Hepatocyte (in vitro differentiated cells): ENCODE measurements at regions not wholly inside any gene's neighbourhood (a gene's known extent, or its start where the extent isn't known, plus 50 kb on each side); places are given as distances from the start of the nearest gene placed in this dataset.

Experiments
- DNase-seq: peaks from one replicate; pipeline ENCODE4 v3.0.0-alpha.2; 2016; ENCODE audit warnings: low spot score
- H2AFZ ChIP-seq: fragments of 200-600 bp; sonication (generic); 2 replicates; pipeline ENCODE4 v1.6.0; 2016; ENCODE audit warnings: antibody characterized with exemption, mild to moderate bottlenecking
- H3K27ac ChIP-seq: fragments of 200-600 bp; sonication (generic); 2 replicates; pipeline ENCODE4 v1.5.1; 2016; ENCODE audit warnings: mild to moderate bottlenecking
- H3K27me3 ChIP-seq: fragments of 200-600 bp; sonication (generic); 2 replicates; pipeline ENCODE4 v1.6.1; 2016
- H3K36me3 ChIP-seq: fragments of 200-600 bp; sonication (generic); replicated peaks from 2 replicates; pipeline ENCODE4 v1.5.1; 2016; ENCODE audit warnings: low read depth; ENCODE audit not compliant: insufficient read depth
- H3K4me1 ChIP-seq: fragments of 200-600 bp; sonication (generic); 2 replicates; pipeline ENCODE4 v1.5.1; 2016; ENCODE audit warnings: mild to moderate bottlenecking, moderate library complexity; ENCODE audit not compliant: insufficient read depth
- H3K4me2 ChIP-seq: fragments of 200-600 bp; sonication (generic); 2 replicates; pipeline ENCODE4 v1.6.0; 2016
- H3K4me3 ChIP-seq: fragments of 200-600 bp; sonication (generic); 2 replicates; pipeline ENCODE4 v1.5.1; 2016; ENCODE audit warnings: mild to moderate bottlenecking
- H3K79me2 ChIP-seq: fragments of 200-600 bp; sonication (generic); 2 replicates; pipeline ENCODE4 v1.6.0; 2017; ENCODE audit warnings: mild to moderate bottlenecking
- H3K9me2 ChIP-seq: fragments of 200-600 bp; sonication (generic); replicated peaks from 2 replicates; pipeline ENCODE4 v1.6.0; 2017; ENCODE audit warnings: mild to moderate bottlenecking; ENCODE audit not compliant: insufficient read depth
- H3K9me3 ChIP-seq: fragments of 200-600 bp; sonication (generic); 2 replicates; pipeline ENCODE4 v1.5.1; 2016; ENCODE audit warnings: low read depth, mild to moderate bottlenecking
- H4K20me1 ChIP-seq: fragments of 200-600 bp; sonication (generic); 2 replicates; pipeline ENCODE4 v1.6.0; 2016; ENCODE audit warnings: mild to moderate bottlenecking; ENCODE audit not compliant: insufficient read depth, poor library complexity, severe bottlenecking
- EZH2 ChIP-seq: fragments of 200-600 bp; sonication (generic); IDR thresholded peaks from 2 replicates; pipeline ENCODE4 v1.6.1; 2016; ENCODE audit warnings: antibody characterized with exemption, mild to moderate bottlenecking, borderline replicate concordance
- EZH2phosphoT487 ChIP-seq: fragments of 200-600 bp; sonication (generic); IDR thresholded peaks from one replicate; pipeline ENCODE4 v1.6.1; 2018; ENCODE audit warnings: antibody characterized with exemption, mild to moderate bottlenecking, low read depth, moderate library complexity; ENCODE audit not compliant: unreplicated experiment, severe bottlenecking
- WGBS: methylation state at CpG from one replicate; pipeline ENCODE4 v1.1.6; 2016; ENCODE audit warnings: low lambda C conversion rate; ENCODE audit errors: missing lambda C conversion rate; 5-methylcytosine and 5-hydroxymethylcytosine counted together
- TF ChIP-seq, protein P1 (sequence below): fragments of 200-600 bp; sonication (generic); IDR thresholded peaks from 2 replicates; pipeline ENCODE4 v1.5.1; 2016; ENCODE audit warnings: antibody characterized with exemption, mild to moderate bottlenecking; ENCODE audit not compliant: poor library complexity

DNA sequence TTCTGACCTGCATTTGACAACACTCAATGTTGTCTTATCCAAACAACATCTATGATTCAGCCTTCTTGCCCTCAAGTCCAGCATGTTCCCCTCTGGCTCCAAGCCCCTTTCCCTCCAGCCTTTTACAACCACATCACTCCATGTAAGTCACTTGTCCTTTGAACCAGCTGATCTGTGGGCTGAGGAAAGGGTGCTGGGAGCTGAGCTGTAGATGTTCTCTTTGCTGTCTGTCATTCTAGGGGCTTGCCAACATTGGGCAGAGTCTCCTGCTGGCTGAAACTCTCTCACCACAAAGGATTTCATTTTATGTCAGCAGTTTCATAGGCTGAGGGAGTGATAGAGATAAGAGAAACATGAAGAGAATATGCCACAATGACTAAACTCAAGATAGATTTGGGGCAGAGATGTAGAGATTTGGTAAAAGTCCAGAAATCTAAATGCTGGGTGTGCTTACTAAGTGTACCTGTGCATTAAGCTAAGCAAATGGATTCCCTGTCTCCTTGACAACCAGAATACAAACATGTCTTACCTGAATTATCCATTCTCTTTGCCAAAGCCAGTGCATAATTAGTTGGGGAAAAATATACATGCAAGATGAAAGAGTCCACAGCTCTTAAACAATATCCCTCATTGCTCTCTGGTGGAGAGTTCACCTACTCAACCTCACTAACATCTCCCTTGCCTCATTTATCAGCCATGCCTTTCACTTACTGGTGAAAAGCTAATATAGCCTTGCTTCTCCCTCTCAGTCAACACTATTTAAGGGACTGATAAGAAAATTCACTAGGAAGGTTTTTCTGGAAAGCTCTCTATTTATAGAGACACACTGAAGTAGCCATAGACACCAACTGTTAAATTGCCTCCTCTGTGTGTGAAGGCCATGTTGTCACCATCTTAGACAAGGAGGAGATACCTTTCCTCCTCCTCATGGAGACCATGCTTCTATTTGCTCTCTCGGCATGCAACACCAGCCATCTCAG, 175.5 kb upstream of the SERP2 start:
- 87% methylated on average over 1 of the region's 1 CpG for WGBS
- no peak for DNase-seq

DNA sequence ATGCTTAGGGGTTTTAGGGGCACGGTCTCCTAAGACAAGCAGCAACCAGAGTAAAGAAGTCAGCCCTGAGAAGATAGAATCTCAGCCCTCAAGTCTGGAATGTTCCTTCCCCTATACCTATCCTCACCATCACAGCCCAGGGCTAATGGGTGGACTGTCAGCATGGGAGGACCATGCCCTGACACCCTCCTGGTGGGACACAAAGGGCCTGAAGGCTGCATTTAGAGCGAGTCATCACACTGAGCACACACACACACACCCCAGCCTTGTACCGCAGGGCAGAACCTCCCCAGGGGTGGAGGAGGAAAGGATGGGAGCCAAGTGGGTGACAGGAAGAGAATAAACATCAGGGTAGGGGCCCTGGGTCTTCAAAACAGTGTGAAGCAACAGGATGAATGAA, 174.8 kb upstream of the SERP2 start:
- H4K20me1 ChIP-seq: no peaks in the 10 kb centered on the region
- H3K79me2 ChIP-seq: no peaks in the 10 kb centered on the region
- DNase-seq: no peak
- H3K36me3 ChIP-seq: no peaks in the 10 kb centered on the region
- H3K9me3 ChIP-seq: no peaks in the 10 kb centered on the region
- no peaks in the 10 kb centered on the region for H3K27me3 ChIP-seq
- no peak overlapping the region for H2AFZ ChIP-seq
- H3K4me2 ChIP-seq: no peak overlapping the region
- no peak overlapping the region for H3K4me3 ChIP-seq
- 79% methylated on average over 3 of the region's 3 CpGs for WGBS
- TF ChIP-seq, protein P1, sequence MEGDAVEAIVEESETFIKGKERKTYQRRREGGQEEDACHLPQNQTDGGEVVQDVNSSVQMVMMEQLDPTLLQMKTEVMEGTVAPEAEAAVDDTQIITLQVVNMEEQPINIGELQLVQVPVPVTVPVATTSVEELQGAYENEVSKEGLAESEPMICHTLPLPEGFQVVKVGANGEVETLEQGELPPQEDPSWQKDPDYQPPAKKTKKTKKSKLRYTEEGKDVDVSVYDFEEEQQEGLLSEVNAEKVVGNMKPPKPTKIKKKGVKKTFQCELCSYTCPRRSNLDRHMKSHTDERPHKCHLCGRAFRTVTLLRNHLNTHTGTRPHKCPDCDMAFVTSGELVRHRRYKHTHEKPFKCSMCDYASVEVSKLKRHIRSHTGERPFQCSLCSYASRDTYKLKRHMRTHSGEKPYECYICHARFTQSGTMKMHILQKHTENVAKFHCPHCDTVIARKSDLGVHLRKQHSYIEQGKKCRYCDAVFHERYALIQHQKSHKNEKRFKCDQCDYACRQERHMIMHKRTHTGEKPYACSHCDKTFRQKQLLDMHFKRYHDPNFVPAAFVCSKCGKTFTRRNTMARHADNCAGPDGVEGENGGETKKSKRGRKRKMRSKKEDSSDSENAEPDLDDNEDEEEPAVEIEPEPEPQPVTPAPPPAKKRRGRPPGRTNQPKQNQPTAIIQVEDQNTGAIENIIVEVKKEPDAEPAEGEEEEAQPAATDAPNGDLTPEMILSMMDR: no peak
- TF ChIP-seq EZH2phosphoT487 (no peak), EZH2 (no peak)
- H3K27ac ChIP-seq: peak overlapping the region; percentile 9
- no peaks in the 10 kb centered on the region for H3K9me2 ChIP-seq
- H3K4me1 ChIP-seq: peaks cover 23% of the 10 kb centered on the region

More for the DNA sequence above, 175.5 kb upstream of the SERP2 start:
- TF ChIP-seq, protein P1: no peak
- TF ChIP-seq EZH2: no peak
- TF ChIP-seq EZH2phosphoT487: peak; percentile 61
- H3K9me2 ChIP-seq: no peaks in the 10 kb centered on the region
- H3K9me3 ChIP-seq: no peaks in the 10 kb centered on the region
- H3K4me2 ChIP-seq: no peak overlapping the region
- peaks cover 23% of the 10 kb centered on the region for H3K4me1 ChIP-seq
- H3K27ac ChIP-seq: no peak overlapping the region
- no peaks in the 10 kb centered on the region for H3K79me2 ChIP-seq
- no peaks in the 10 kb centered on the region for H4K20me1 ChIP-seq
- no peaks in the 10 kb centered on the region for H3K27me3 ChIP-seq
- no peak overlapping the region for H2AFZ ChIP-seq
- H3K36me3 ChIP-seq: no peaks in the 10 kb centered on the region
- no peak overlapping the region for H3K4me3 ChIP-seq

DNA sequence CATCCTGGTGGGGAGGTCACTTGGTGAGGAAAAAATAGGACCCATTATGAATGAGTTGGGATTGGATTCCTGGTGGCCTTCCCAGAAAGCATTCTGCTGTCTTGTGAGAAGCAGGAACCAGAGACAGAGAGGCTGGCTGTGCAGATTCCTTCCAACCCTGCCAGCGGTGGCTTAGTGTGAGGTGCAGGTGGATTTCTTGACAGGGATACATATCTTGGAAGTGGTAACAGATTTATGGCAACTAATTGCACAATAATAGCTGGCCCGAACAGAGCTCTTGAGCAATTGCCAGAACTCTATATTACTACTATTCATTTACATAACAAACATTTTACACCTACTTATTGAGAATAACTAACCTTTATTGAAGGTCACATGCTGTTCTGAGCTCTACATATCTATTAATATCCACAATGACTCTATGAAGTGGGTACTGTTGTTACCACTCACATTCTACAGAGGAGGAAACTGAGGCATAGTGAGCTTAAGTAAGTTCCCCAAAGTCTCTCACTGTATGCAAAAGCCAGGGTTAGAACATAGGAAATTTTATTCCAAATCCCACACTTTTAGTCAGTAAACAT, 173.9 kb upstream of the SERP2 start:
- Histone ChIP-seq H3K9me3 (no peaks in the 10 kb centered on the region), H2AFZ (no peak overlapping the region), H4K20me1 (no peaks in the 10 kb centered on the region), H3K36me3 (no peaks in the 10 kb centered on the region), H3K27ac (peak overlapping the region; percentile 9), H3K27me3 (no peaks in the 10 kb centered on the region), H3K4me2 (no peak overlapping the region), H3K9me2 (no peaks in the 10 kb centered on the region), H3K79me2 (no peaks in the 10 kb centered on the region), H3K4me1 (peaks cover 23% of the 10 kb centered on the region), H3K4me3 (no peak overlapping the region)
- peak; percentile 52 for DNase-seq
- 40% methylated on average over 2 of the region's 2 CpGs for WGBS
- TF ChIP-seq EZH2phosphoT487 (no peak), EZH2 (no peak)
- TF ChIP-seq, protein P1: no peak
